ENCODE measurements at regions not wholly inside any gene's neighbourhood (a gene's known extent, or its start where the extent isn't known, plus 50 kb on each side); places are given as distances from the start of the nearest gene placed in this dataset.
"Not testable (repeated sequence)": the region's sequence is repeated elsewhere in the genome, so short reads cannot be mapped to it uniquely, and the experiment has no call there.

DNA sequence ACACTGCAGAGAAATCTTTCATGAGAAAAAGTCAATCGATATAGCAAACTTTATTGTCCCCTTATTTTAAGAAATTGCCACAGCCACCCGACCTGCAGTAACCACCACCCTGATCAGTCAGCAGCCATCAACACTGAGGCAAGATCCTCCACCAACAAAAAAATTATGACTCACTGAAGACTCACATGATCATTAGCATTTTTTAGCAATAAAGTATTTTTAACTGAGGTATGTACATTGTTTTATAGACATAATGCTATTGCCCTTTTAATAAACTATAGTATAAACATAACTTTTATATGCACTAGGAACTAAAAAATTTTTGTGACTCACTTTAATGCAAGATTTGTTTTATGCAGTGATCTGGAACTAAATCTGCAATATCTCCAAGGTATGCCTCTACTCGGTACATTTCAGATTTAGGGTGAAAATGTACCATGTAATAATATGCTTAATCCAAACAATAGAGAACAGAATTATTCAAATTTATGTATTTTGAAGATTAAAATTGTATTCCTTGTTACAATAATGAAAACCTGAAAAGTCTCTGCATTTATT lies 79.2 kb upstream of the CEP126 start:
- DNase-seq (ENCODE audit: low read depth), result no peak

- peak; percentile 25 for DNase-seq (ENCODE audit: low read depth)
Measured at GRCh38 chr11:101830475-101830874, 84.3 kb upstream of the CEP126 start.

DNA sequence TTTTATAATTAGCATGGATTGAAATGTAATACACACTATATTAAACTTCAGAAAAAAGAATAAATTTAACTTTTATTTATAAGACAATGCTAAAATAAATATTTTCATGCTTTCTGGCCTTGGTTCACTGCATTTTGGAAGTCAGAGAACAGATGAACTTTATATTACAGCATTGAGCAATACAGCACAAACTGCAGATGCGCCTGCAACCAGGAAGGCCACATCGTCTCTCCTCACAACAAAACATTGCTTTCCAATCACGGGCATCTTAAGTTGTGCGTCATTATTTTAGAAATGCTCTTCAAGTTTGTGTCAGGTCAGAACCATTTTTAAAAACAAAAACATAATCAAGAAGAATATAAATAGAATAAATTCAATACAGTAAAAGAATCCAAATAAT lies 89.3 kb upstream of the CEP126 start:
- DNase-seq (ENCODE audit: low read depth), result no peak

GRCh38 chr11:101817581-101817980 lies 97.2 kb upstream of the CEP126 start:
- DNase-seq (ENCODE audit: low read depth), result peak; percentile 9

DNA sequence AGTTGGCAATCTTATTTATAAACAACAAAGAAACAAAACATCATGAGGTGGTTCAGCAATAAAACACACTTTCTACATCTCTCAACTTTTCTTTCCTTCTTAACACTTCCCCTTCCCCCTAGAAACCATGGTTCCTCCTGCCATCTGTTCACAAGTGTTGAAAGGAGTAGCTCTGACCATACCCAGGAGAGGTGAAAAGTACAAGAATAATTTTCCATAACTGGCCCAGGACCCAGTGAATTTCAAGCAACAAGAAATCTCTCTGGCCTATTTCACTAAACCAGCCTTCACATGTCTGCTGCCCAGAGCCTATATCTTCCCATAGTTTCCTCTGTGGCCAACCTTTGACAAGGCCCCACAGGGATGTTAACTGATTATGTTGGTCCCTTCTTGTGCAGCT lies 98.2 kb upstream of the CEP126 start:
- DNase-seq (ENCODE audit: low read depth), result peak; percentile 18

GRCh38 chr11:101812546-101812945 lies 102.3 kb upstream of the CEP126 start:
- no peak for DNase-seq (ENCODE audit: low read depth)

DNA sequence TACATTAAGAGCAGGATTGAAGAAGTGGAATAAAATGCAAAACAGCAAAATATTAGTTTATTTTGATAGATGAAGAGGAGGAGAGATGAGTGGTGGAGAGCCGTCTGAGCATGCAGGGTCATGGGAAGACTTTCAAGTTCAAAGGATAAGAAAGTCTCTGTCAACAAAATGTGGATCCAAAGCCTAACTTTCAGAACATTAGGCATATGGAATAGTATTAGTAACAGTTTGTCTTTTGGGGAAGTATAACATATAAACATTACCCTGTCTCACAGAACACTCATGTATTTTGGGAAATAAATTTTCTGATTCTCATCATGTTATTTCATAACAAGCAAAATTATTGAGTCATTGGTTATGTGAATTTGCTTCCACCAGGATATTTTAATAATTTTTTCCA lies 104.3 kb upstream of the CEP126 start:
- no peak for DNase-seq (ENCODE audit: low read depth)

- no peak for DNase-seq (ENCODE audit: low read depth)
Measured at GRCh38 chr11:101807531-101807930, 107.3 kb upstream of the CEP126 start.

DNA sequence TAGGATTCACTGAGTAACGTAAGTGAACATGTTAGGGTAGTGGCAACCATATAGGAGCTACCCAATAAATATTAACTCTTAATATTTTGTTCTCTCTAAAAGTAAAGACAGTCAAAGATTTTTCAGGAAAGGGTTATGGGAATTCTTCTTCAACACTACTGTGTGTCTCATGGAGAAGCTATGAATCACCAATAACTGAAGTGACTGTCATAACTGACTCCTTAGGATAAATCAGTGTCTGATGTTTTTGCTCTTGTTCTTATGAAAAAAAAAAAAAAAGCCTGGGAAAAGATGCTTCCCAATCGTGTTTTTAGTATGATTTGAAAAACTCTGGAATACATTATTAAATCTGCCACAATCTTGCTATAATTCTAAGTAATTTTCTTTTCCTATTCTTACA lies 111.2 kb upstream of the CEP126 start:
- DNase-seq (ENCODE audit: low read depth), result no peak

GRCh38 chr11:101797335-101797734 lies 117.5 kb upstream of the CEP126 start:
- DNase-seq (ENCODE audit: low read depth), result peak; percentile 61

GRCh38 chr11:101792814-101793213 lies 122.0 kb upstream of the CEP126 start:
- no peak for DNase-seq (ENCODE audit: low read depth)

DNA sequence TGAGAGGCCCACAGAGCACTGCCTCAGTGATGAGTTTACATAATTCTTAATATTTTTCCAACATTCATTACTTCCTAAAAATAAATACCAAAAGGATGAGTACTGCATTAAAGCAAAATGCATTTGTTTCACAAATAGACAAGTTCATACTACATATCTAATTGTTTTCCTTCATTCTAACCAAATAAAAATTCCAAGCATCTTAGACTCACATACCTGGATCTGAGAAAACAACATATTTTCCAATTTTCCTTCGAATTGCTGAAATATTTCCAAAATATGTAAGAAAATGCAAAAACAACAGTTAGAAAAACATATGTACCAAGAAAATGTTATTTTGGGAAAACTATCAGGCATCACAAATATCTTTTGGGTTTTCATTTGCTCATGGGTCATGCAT lies 127.9 kb upstream of the CEP126 start:
- no peak for DNase-seq (ENCODE audit: low read depth)

DNA sequence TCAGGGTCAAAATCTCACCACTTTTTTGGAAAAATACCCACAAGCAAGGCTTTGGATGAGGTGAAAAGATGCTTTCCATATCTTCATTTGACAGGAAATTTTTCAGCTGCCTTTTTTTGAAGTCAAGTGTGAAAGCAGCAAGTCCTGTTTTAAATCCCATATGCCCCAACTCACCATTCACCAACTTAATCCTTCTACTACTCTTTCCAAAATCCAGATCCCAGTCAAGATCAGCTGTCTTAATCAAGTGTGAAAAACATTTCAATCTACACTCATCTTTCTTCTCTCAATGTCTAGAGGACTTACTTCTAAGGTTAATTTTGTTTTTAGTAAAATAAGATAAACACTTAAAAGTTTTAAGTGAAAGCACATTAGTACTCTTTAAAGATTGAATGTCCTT lies 128.4 kb upstream of the CEP126 start:
- no peak for DNase-seq (ENCODE audit: low read depth)

GRCh38 chr11:101779167-101779566 lies 135.6 kb upstream of the CEP126 start:
- DNase-seq (ENCODE audit: low read depth), result not testable (repeated sequence)

DNA sequence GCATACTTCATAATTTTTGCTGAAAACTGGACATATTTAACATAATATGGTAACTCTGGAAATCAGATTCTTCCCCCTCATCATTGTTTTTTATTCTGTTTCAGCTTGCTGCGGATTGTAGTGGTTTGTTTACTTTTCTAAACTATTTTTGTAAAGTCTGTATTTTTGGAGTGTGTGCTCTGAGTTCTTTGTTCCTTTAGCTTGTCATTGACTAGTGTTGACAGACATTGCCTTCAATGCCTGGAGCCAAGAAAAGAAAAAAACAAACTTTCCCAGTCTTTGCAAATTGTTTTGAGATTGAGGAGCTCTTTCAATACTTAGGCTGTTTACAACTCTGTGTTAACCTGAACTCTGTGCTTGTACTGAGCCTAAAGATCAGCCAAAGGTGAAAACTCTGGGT lies 137.3 kb upstream of the CEP126 start:
- DNase-seq (ENCODE audit: low read depth), result no peak

GRCh38 chr11:101775033-101775432 lies 139.8 kb upstream of the CEP126 start:
- DNase-seq (ENCODE audit: low read depth), result no peak

GRCh38 chr11:101770648-101771047 lies 144.2 kb upstream of the CEP126 start:
- no peak for DNase-seq (ENCODE audit: low read depth)

GRCh38 chr11:101765932-101766331 lies 148.9 kb upstream of the CEP126 start:
- no peak for DNase-seq (ENCODE audit: low read depth)

DNA sequence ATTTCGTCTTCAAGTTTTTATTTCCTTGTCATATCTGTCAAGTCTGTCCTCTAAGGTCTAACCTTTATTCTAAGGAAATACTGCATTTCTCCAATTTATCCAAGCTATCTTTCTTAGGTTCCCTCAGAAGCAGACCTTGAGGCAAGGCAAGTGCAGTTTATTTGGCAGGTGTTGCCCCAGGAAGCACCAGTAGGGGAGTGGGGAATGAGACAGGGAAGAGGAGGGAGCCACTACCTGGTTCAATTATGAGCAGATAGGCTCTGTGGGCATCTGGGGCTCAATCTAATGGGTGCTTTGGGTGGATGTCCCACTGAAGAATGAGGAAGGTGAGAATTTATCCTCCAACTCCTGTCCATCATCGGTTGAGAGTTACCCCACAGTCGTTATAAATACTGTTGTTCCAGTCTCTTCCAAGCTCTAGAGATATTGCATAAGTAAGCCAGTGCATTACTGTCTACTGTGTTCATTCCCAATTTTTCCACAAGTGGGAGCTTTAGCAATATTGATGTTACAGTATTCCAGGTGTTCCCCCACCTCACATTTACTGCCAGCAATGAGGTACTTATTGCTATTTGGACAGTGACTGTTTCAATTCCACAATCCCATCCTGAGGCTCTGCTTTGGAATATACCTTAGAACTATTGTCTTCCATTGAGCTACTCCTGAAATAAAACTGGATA lies 154.9 kb upstream of the CEP126 start:
- no peak for DNase-seq (ENCODE audit: low read depth)

- DNase-seq (ENCODE audit: low read depth), result peak; percentile 26
Measured at GRCh38 chr11:101757741-101758140, 157.1 kb upstream of the CEP126 start.

DNA sequence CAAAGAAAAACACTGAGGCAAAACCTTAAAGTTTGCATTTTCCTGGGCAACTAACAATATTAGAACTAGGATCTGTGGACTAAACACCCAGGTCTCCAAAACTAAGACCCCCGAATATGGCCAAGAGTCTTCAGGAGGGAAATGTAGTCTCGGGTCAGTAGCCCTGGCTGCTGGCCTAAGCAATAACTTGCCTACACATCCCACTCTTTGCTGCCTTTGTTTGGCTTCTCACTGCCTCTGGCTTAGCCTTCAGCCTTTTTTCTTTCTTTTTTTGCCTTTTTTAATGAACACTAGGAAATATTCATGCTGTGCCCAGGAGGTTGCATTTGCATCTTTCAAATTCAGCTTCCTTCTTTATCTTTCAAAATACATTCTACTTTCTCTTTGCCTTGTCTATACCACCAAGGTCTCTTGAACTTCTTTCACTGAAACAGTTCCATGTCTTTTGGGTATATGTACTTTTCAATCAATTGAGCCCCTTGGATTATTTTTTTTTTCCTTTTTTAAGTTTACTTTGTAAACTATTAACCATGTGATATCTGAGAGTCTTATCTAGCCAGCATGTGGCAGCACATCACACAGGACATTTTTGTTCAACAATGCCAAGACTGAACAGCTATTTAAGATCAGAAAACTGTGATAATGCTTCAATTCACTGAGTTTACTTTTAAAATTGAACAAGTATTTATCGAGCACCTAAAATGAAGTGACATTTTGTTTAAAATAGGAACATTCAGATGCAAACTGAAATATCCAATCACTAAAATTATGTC lies 165.0 kb upstream of the TRPC6 start:
- DNase-seq (ENCODE audit: low read depth), result no peak

DNA sequence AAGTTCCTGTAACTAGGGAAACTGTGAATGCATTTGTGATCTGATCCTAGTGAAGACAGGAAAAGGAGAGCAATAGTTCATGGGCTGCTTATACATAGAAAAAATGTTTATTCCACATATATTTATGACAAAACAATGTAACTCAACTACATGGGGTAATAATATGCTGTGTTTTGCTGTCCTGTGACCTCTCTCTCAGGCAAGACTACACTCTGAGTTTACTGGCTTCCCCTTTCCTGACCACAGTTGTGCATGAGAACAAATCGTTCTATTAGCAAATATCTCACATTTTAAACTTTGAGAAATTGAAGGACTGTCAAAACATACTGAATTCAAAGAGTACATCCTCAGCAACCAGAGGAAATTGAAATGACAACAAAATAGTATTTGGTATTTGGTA lies 161.9 kb upstream of the TRPC6 start:
- DNase-seq (ENCODE audit: low read depth), result no peak

- no peak for DNase-seq (ENCODE audit: low read depth)
Measured at GRCh38 chr11:101743828-101744227, 160.0 kb upstream of the TRPC6 start.
